ENCODE measurements at regions not wholly inside any gene's neighbourhood (a gene's known extent, or its start where the extent isn't known, plus 50 kb on each side); places are given as distances from the start of the nearest gene placed in this dataset.
"Not testable (repeated sequence)": the region's sequence is repeated elsewhere in the genome, so short reads cannot be mapped to it uniquely, and the experiment has no call there.

DNA sequence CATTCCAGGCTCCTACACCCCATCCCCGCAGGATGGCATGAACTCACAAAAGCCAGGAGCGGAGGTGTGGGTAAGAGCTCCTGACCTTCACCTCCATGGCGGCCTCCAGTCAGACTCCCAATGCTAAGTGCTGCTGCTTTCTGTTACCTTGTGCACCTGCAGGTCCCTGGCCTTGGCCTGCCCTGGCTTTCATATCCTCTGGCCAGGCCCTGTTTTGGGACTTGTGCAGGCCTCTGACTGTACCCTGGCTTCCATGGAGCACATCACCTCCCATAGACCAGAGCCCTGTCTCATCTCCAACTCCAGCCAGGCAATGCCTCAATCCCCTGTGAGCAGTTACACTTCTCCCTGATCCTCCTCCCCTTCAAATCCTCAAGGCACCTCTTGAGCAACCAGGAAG lies 124.5 kb downstream of the MED10 start:
- Histone ChIP-seq H3K9me3 (ENCODE audit: control insufficient read depth, insufficient read depth, low read depth, low read length) (peaks cover 4% of the 10 kb centered on the region; the same call in 1 of the 2 replicates), H3K4me3 (ENCODE audit: low read depth, low read length) (no peak overlapping the region), H3K9ac (ENCODE audit: low read length) (no peak overlapping the region), H3K4me1 (ENCODE audit: control insufficient read depth, insufficient read depth, low read length) (no peaks in the 10 kb centered on the region), H3K27me3 (ENCODE audit: control insufficient read depth, insufficient read depth, low read length) (no peaks in the 10 kb centered on the region), H3K27ac (ENCODE audit: low read depth, low read length) (no peak overlapping the region), H3K36me3 (ENCODE audit: control insufficient read depth, insufficient read depth, low read length) (no peaks in the 10 kb centered on the region)

GRCh38 chr5:6253281-6253680 lies 125.1 kb downstream of the MED10 start:
- Histone ChIP-seq H3K4me3 (ENCODE audit: low read depth, low read length) (no peak overlapping the region), H3K9me3 (ENCODE audit: control insufficient read depth, insufficient read depth, low read depth, low read length) (peaks cover 4% of the 10 kb centered on the region; the same call in 1 of the 2 replicates), H3K27me3 (ENCODE audit: control insufficient read depth, insufficient read depth, low read length) (no peaks in the 10 kb centered on the region), H3K27ac (ENCODE audit: low read depth, low read length) (no peak overlapping the region), H3K36me3 (ENCODE audit: control insufficient read depth, insufficient read depth, low read length) (no peaks in the 10 kb centered on the region), H3K4me1 (ENCODE audit: control insufficient read depth, insufficient read depth, low read length) (no peaks in the 10 kb centered on the region), H3K9ac (ENCODE audit: low read length) (no peak overlapping the region)

DNA sequence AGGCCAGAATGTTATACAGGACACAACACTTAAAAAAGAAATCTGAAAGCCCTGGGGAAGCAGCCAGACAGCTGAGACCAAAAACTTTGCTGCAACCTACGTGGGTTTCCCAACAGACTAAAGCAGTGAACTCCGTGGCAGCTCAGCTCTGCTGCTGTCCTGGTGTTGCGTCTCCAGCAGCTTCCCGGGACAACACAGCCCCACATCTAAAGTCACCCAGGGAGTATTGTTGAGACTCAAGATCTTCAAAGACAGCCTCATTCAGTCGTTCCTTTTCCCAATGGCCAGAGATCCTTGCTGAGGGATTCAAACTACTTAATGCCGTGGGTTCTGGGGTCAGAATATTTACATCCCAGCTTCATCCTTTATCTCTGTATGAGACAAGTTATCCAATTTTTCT lies 125.8 kb downstream of the MED10 start:
- Histone ChIP-seq H3K9ac (ENCODE audit: low read length) (no peak overlapping the region), H3K36me3 (ENCODE audit: control insufficient read depth, insufficient read depth, low read length) (no peaks in the 10 kb centered on the region), H3K4me3 (ENCODE audit: low read depth, low read length) (no peak overlapping the region), H3K27me3 (ENCODE audit: control insufficient read depth, insufficient read depth, low read length) (no peaks in the 10 kb centered on the region), H3K27ac (ENCODE audit: low read depth, low read length) (no peak overlapping the region), H3K9me3 (ENCODE audit: control insufficient read depth, insufficient read depth, low read depth, low read length) (peaks cover 4% of the 10 kb centered on the region; the same call in 1 of the 2 replicates), H3K4me1 (ENCODE audit: control insufficient read depth, insufficient read depth, low read length) (no peaks in the 10 kb centered on the region)

DNA sequence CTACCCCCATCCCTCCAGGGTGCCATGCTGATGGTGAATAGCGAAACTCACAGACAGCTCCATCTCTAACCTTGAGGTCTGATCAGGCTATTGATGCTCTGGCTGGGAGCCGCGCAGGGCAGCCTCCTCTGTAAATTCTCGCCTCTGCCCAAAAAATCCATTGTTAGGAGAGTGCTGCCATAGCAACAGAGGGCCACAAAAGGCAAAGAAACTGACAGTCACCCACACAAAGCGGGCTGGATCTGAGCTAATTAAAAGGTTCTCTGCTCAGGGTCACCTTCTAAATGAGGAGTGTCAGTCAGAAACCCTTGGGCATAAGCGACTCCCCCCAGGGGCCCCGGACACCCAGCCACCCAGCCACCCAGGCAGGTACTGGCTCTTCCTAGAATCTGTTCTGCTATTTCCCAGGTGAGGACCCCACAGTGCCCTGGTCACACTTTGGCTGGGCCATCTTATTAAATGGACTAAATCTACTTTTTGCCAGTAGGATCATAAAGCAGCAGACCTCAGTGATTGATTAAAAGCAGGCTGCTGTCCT lies 126.7 kb downstream of the MED10 start:
- H3K27me3 ChIP-seq (ENCODE audit: control insufficient read depth, insufficient read depth, low read length): no peaks in the 10 kb centered on the region
- H3K9me3 ChIP-seq (ENCODE audit: control insufficient read depth, insufficient read depth, low read depth, low read length): no peaks in the 10 kb centered on the region
- H3K27ac ChIP-seq (ENCODE audit: low read depth, low read length): no peak overlapping the region
- H3K9ac ChIP-seq (ENCODE audit: low read length): no peak overlapping the region
- no peak overlapping the region for H3K4me3 ChIP-seq (ENCODE audit: low read depth, low read length)
- H3K36me3 ChIP-seq (ENCODE audit: control insufficient read depth, insufficient read depth, low read length): no peaks in the 10 kb centered on the region
- no peaks in the 10 kb centered on the region for H3K4me1 ChIP-seq (ENCODE audit: control insufficient read depth, insufficient read depth, low read length)

DNA sequence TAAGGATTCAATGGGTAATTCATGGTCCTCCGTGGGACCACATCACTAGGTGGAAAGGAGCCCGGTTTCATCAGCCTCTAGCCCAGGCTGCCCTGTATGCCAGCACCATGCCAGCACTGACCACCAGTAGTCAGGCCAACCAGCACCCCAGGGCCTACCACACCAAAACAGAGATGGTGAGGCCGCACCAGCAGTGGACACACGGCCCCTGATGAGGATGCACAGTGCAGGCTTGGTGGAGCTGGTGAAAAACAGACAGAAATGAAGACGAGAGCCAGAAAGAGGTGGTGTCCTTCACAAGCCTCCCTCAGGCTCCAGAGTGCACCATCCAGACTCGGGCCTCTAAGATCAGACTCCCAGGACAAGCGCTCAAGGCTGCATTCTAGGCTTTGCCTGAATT lies 128.2 kb downstream of the MED10 start:
- Histone ChIP-seq H3K36me3 (ENCODE audit: control insufficient read depth, insufficient read depth, low read length) (no peaks in the 10 kb centered on the region), H3K27ac (ENCODE audit: low read depth, low read length) (no peak overlapping the region), H3K4me1 (ENCODE audit: control insufficient read depth, insufficient read depth, low read length) (no peaks in the 10 kb centered on the region), H3K27me3 (ENCODE audit: control insufficient read depth, insufficient read depth, low read length) (no peaks in the 10 kb centered on the region), H3K4me3 (ENCODE audit: low read depth, low read length) (no peak overlapping the region), H3K9ac (ENCODE audit: low read length) (no peak overlapping the region), H3K9me3 (ENCODE audit: control insufficient read depth, insufficient read depth, low read depth, low read length) (no peaks in the 10 kb centered on the region)

GRCh38 chr5:6248132-6248531 lies 130.2 kb downstream of the MED10 start:
- H3K9me3 ChIP-seq (ENCODE audit: control insufficient read depth, insufficient read depth, low read depth, low read length): no peaks in the 10 kb centered on the region
- H3K36me3 ChIP-seq (ENCODE audit: control insufficient read depth, insufficient read depth, low read length): no peaks in the 10 kb centered on the region
- H3K27ac ChIP-seq (ENCODE audit: low read depth, low read length): no peak overlapping the region
- H3K9ac ChIP-seq (ENCODE audit: low read length): no peak overlapping the region
- no peaks in the 10 kb centered on the region for H3K27me3 ChIP-seq (ENCODE audit: control insufficient read depth, insufficient read depth, low read length)
- H3K4me3 ChIP-seq (ENCODE audit: low read depth, low read length): no peak overlapping the region
- H3K4me1 ChIP-seq (ENCODE audit: control insufficient read depth, insufficient read depth, low read length): no peaks in the 10 kb centered on the region

DNA sequence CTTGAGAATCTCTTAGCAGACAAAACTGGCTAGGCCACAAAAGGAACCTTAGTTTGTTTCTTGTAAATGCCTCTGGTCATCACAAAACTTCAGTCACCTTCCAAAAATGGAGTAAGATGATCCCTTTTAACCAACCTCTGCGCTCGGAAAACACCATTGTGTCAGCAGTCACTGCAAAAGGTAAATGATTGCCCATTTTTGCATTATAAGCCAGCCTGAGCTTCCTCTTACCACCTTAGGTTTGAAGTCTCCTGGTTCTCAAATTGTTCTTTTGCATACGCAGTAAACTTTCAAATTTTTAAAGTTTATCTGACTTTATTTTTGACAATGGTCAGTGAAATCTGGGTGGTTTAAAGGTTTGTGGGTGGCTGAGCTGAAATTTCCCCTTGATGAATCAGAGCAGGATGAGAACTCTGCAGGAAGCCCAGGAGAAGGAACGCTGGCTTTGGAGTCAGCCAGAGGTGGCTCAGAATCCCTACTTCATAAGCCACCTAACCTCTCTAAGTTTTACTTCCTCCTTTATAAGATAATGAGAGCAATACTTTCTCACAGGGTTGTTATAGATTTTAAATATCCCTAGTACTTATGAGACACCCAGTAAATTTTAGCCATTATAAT lies 131.4 kb downstream of the MED10 start:
- H3K4me1 ChIP-seq (ENCODE audit: control insufficient read depth, insufficient read depth, low read length): no peaks in the 10 kb centered on the region
- H3K36me3 ChIP-seq (ENCODE audit: control insufficient read depth, insufficient read depth, low read length): no peaks in the 10 kb centered on the region
- no peak overlapping the region for H3K9ac ChIP-seq (ENCODE audit: low read length)
- H3K9me3 ChIP-seq (ENCODE audit: control insufficient read depth, insufficient read depth, low read depth, low read length): no peaks in the 10 kb centered on the region
- H3K4me3 ChIP-seq (ENCODE audit: low read depth, low read length): no peak overlapping the region
- H3K27ac ChIP-seq (ENCODE audit: low read depth, low read length): no peak overlapping the region
- no peaks in the 10 kb centered on the region; the same call in 1 of the 2 replicates for H3K27me3 ChIP-seq (ENCODE audit: control insufficient read depth, insufficient read depth, low read length)

DNA sequence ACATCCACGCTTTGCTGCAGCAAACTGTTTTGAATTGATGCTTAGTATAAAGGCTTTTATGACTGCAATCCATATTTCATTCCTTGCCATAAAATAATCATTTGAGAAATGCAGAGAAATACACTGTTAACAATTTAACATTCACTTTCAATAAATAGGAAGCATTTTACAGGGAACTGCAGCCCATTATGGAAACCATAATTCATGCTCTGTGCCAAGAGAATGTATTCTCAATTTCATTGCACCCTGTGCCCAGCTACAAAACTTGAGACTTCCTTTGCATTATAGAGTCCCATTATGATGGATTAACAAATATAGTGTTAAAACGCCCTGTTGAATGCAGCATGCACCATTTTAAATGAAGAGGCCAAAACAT lies 134.0 kb downstream of the MED10 start:
- no peaks in the 10 kb centered on the region for H3K4me1 ChIP-seq (ENCODE audit: control insufficient read depth, insufficient read depth, low read length)
- H3K9ac ChIP-seq (ENCODE audit: low read length): no peak overlapping the region
- H3K4me3 ChIP-seq (ENCODE audit: low read depth, low read length): no peak overlapping the region
- H3K27ac ChIP-seq (ENCODE audit: low read depth, low read length): no peak overlapping the region
- no peaks in the 10 kb centered on the region for H3K9me3 ChIP-seq (ENCODE audit: control insufficient read depth, insufficient read depth, low read depth, low read length)
- no peaks in the 10 kb centered on the region for H3K36me3 ChIP-seq (ENCODE audit: control insufficient read depth, insufficient read depth, low read length)
- no peaks in the 10 kb centered on the region; the same call in 1 of the 2 replicates for H3K27me3 ChIP-seq (ENCODE audit: control insufficient read depth, insufficient read depth, low read length)

GRCh38 chr5:6243706-6244338 lies 134.5 kb downstream of the MED10 start:
- Histone ChIP-seq H3K27me3 (ENCODE audit: control insufficient read depth, insufficient read depth, low read length) (no peaks in the 10 kb centered on the region; the same call in 1 of the 2 replicates), H3K27ac (ENCODE audit: low read depth, low read length) (no peak overlapping the region)

DNA sequence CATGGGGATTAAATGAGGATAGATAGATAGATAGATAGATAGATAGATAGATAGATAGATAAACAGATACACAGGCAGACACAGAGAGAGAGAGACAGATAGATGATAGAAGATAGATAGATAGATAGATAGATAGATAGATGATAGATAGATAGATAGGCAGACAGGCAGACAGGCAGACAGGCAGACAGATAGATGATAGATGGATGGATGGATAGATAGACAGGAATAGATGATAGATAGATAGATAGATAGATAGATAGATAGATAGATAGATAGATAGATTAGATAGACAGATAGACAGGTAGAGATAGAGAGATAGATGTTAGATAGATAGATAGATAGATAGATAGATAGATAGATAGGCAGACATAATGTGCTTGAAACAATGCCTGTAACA lies 137.3 kb downstream of the MED10 start:
- H3K36me3 ChIP-seq (ENCODE audit: control insufficient read depth, insufficient read depth, low read length); H3K4me1 ChIP-seq (ENCODE audit: control insufficient read depth, insufficient read depth, low read length); H3K9me3 ChIP-seq (ENCODE audit: control insufficient read depth, insufficient read depth, low read depth, low read length); H3K27ac ChIP-seq (ENCODE audit: low read depth, low read length); H3K4me3 ChIP-seq (ENCODE audit: low read depth, low read length); H3K9ac ChIP-seq (ENCODE audit: low read length); H3K27me3 ChIP-seq (ENCODE audit: control insufficient read depth, insufficient read depth, low read length): not testable (repeated sequence)

More at GRCh38 chr5:6243706-6244338, 134.5 kb downstream of the MED10 start:
- H3K4me3 ChIP-seq (ENCODE audit: low read depth, low read length): no peak overlapping the region
- no peaks in the 10 kb centered on the region for H3K4me1 ChIP-seq (ENCODE audit: control insufficient read depth, insufficient read depth, low read length)
- H3K36me3 ChIP-seq (ENCODE audit: control insufficient read depth, insufficient read depth, low read length): no peaks in the 10 kb centered on the region
- H3K9me3 ChIP-seq (ENCODE audit: control insufficient read depth, insufficient read depth, low read depth, low read length): no peaks in the 10 kb centered on the region
- H3K9ac ChIP-seq (ENCODE audit: low read length): no peak overlapping the region

GRCh38 chr5:6236858-6237481 lies 141.4 kb downstream of the MED10 start:
- Histone ChIP-seq H3K4me1 (ENCODE audit: control insufficient read depth, insufficient read depth, low read length) (no peaks in the 10 kb centered on the region), H3K27ac (ENCODE audit: low read depth, low read length) (no peak overlapping the region), H3K4me3 (ENCODE audit: low read depth, low read length) (no peak overlapping the region), H3K9ac (ENCODE audit: low read length) (no peak overlapping the region), H3K36me3 (ENCODE audit: control insufficient read depth, insufficient read depth, low read length) (no peaks in the 10 kb centered on the region), H3K9me3 (ENCODE audit: control insufficient read depth, insufficient read depth, low read depth, low read length) (no peaks in the 10 kb centered on the region), H3K27me3 (ENCODE audit: control insufficient read depth, insufficient read depth, low read length) (no peaks in the 10 kb centered on the region)
